Amygdala (tissue), 56 donors: ENCODE measurements at regions not wholly inside any gene's neighbourhood (a gene's known extent, or its start where the extent isn't known, plus 50 kb on each side); places are given as distances from the start of the nearest gene placed in this dataset.
"Not testable (repeated sequence)": the region's sequence is repeated elsewhere in the genome, so short reads cannot be mapped to it uniquely, and the experiment has no call there.

Experiments used
- DNase-seq, 56 donors: peaks; one replicate each; lab custom pipeline; 2025; lab: John Stamatoyannopoulos, UW

DNA sequence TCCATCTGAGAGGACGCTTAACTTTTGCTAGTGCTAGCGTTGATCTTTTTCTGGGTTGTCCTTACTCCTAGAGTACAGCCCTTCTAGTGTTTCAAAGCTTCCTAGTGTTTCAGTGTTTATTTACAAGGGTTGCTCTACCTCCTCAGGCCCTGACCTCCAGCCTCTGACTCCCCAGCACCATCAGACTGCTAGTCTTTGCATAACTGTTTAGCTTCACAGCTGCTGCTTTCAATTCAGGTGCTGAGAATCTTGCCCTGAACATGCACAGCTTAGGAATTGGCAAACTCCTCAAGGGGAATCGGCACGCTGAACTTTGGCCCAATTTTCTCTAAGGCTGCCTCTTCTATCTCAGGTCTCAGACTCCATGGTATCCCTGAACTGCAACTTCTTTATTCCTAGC, 52.9 kb downstream of the OR52B4 start:
- DNase-seq = not testable (repeated sequence)

GRCh38 chr11:4277225-4277624, 91.0 kb downstream of the OR52B4 start:
- DNase-seq = not testable (repeated sequence)

DNA sequence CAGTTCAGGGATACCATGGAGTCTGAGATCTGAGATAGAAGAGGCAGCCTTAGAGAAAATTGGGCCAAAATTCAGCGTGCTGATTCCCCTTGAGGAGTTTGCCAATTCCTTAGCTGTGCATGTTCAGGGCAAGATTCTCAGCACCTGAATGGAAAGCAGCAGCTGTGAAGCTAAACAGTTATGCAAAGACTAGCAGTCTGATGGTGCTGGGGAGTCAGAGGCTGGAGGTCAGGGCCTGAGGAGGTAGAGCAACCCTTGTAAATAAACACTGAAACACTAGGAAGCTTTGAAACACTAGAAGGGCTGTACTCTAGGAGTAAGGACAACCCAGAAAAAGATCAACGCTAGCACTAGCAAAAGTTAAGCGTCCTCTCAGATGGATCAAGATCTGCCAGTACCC, 117.1 kb downstream of the OR52B4 start:
- DNase-seq = not testable (repeated sequence)

DNA sequence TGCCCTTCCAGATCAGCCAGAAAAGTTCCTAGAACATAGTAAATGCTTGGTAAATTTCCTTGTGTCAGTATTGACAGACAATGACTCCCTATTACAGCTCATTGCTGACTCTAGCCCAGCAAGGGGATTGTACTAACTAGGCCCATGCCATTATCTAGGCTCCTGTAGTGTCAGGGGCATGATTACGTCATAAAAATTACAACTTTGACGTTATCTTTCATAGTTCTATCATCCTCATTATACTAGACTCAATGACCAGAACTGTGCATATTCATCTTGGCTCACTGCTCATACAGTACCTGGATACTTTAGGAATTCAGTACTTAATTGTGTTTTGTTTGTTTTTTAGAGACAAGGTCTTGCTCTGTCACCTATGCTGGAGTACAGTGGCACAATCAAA, 118.7 kb downstream of the OR52B4 start:
- DNase-seq = not testable (repeated sequence)

DNA sequence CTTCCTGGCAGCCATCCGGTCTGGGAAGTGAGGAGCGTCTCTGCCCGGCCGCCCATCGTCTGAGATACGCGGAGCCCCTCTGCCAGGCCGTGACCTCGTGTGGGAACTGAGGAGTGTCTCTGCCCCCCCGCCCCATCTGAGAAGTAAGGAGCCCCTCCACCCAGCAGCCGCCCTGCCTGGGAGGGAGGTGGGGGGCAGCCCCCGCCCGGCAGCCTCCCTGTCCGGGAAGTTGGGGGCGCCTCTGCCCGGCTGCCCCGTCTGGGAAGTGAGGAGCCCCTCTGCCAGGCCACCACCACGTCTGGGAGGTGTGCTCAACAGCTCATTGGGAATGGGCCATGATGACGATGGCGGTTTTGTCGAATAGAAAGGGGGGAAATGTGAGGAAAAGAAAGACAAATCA, 130.4 kb downstream of the OR52B4 start:
- not testable (repeated sequence) for DNase-seq

- not testable (repeated sequence) for DNase-seq
These were observed 124.3 kb downstream of the RRM1 start for GRCh38 chr11:4218857-4219256.

DNA sequence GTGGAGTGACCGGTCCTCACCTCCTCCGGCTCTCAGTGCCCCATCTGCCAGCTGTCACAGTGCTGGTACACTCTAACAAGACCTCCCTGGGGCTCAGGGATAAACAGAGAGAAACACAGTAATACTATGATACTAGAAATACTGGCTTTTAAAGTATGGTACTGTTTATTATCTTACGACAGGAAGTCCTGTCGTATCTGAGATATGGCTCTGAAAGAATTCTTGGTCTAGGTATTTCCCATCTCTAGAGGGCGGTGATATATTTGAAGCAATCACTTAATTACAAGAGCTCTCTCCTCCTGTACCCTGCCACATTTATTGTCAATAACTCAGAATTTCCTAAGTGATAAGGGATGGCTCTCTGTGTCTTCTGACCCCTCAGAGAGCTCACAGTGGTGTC, 119.1 kb downstream of the RRM1 start:
- no peak for DNase-seq

- no peak for DNase-seq
These were observed 117.4 kb downstream of the RRM1 start for GRCh38 chr11:4211991-4212390.

- no peak for DNase-seq
These were observed 109.2 kb downstream of the RRM1 start for GRCh38 chr11:4203603-4204360.

GRCh38 chr11:4202749-4203148, 108.2 kb downstream of the RRM1 start:
- no peak for DNase-seq

DNA sequence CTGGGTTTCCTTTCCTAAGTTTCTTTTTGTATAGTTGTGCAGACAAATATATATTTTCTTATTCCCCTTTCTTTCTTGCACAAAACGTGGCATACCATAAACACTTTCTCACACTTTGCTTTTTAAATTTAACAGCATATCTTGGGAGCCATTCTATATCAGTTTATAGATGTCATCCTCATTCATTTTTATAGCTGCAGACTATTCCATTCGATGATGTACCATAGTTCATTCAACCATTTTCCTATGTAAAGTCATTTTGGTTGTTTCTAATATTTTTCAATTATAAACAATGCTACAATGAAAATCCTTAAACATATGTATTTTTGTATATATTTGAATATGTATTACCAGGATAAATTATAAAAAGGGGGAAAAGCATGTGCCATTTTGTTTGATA, 102.5 kb downstream of the RRM1 start:
- no peak for DNase-seq

- DNase-seq = no peak
These were observed 101.3 kb downstream of the RRM1 start for GRCh38 chr11:4195909-4196308.

- DNase-seq = no peak
These were observed 100.3 kb downstream of the RRM1 start for GRCh38 chr11:4194889-4195288.

DNA sequence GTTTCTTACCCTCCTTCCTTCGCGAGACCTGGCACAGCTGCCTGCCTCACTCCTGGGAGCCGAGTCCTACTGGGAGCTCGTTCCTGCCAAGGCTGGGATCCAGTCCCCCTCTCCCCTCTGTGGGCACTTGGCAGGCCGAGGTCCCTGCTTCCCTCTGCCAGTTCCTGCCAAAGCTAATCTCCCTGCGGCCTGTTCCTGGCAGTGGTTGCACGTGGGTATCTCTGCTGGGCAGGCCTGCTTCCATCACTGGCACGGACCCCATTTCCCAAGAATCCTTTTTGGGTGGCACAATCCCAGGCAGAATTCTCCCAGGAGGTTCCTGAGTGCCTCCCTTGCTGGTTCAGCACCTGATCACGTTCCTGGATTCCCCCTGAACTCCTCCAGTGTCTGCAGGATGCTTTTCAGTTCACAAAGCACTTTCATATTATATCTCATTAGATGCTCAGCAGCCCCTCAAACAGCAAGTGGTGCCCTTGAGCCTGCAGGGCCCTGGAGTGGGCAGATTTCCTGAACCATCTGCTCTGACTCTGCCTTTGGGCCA, 96.5 kb downstream of the RRM1 start:
- DNase-seq = peak in 30 of 56 donors; percentile 4 to 67 (median 38)

DNA sequence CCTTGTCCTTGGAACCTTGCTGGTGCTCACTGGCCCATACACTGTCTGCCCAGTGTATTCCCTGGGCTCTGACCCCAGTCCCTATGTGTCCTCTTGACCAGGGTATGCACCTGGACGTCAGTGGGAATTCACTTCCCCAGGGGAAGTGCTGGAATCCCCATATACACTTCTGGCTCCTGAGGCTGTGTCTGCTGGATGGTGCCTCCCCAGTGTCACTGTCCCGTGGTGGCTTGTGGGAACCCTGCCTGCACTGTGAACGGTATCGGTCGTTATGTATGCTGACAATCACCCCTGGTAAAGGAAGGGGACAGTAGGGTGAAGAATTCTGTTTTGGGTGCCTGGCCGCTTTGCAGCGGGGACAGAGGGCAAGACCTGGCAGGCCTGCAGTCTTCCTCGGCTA, 95.9 kb downstream of the RRM1 start:
- no peak for DNase-seq

GRCh38 chr11:4190098-4190497, 95.5 kb downstream of the RRM1 start:
- DNase-seq = no peak
